Endothelial cell of umbilical vein (primary cell): ENCODE measurements at regions not wholly inside any gene's neighbourhood (a gene's known extent, or its start where the extent isn't known, plus 50 kb on each side); places are given as distances from the start of the nearest gene placed in this dataset.
"Not testable (repeated sequence)": the region's sequence is repeated elsewhere in the genome, so short reads cannot be mapped to it uniquely, and the experiment has no call there.

Experiments used
- BruUV-seq: library from RNA; stranded (reverse); fragments of 400-500 nt; replicated peaks from 2 replicates; lab custom pipeline; 2021; lab: Mats Ljungman, UMichigan
- CTCF ChIA-PET: fragments of 300-600, 350-600 bp; sonication (Branson Sonifier 250); formaldehyde crosslinking; loops from one replicate; lab custom pipeline; 2021; ENCODE audit warnings: antibody characterized with exemption, inconsistent platforms; lab: Charles Lee
- POLR2A ChIA-PET: fragments of 300-600, 350-600 bp; sonication (Branson Sonifier 250); formaldehyde crosslinking; loops from one replicate; lab custom pipeline; 2021; ENCODE audit warnings: antibody characterized with exemption, inconsistent platforms; lab: Charles Lee
- DNase-seq: peaks from one replicate; pipeline ENCODE4 v3.0.0-alpha.2; 2011; ENCODE audit warnings: low read depth, low spot score
- FAIRE-seq: peaks from 2 replicates; lab custom pipeline; 2011; peaks lifted over from hg19 to GRCh38; lab: Jason Lieb, UNC
- H2AFZ ChIP-seq: 2 replicates; pipeline ENCODE4 v1.6.0; 2012; ENCODE audit warnings: low read depth, low read length, control low read depth, inconsistent platforms
- H3K27ac ChIP-seq: 2 replicates; pipeline ENCODE4 v1.5.1; 2011; ENCODE audit warnings: low read depth, mild to moderate bottlenecking, control low read depth, low read length, moderate library complexity; ENCODE audit not compliant: insufficient read depth
- H3K27me3 ChIP-seq, 2 experiments: 2 replicates each; pipeline versions ENCODE4 v1.6.0 to v1.6.1; 2011; ENCODE audit warnings: low read length in 2 of 2, mixed read lengths in 1 of 2; ENCODE audit not compliant: control insufficient read depth in 2 of 2, insufficient read depth in 2 of 2
- H3K36me3 ChIP-seq, 2 experiments: 2 replicates in 1 of 2; 3 replicates in 1 of 2; pipeline ENCODE4 v1.5.1; 2011; ENCODE audit warnings: low read length in 2 of 2, mild to moderate bottlenecking in 1 of 2, moderate library complexity in 1 of 2; ENCODE audit not compliant: control insufficient read depth in 2 of 2, insufficient read depth in 2 of 2; ENCODE audit errors: extremely low read depth in 1 of 2
- H3K4me1 ChIP-seq: 3 replicates; pipeline ENCODE4 v1.5.1; 2011; ENCODE audit warnings: mild to moderate bottlenecking, low read length; ENCODE audit not compliant: control insufficient read depth, insufficient read depth; ENCODE audit errors: extremely low read depth
- H3K4me2 ChIP-seq: 2 replicates; pipeline ENCODE4 v1.6.1; 2011; ENCODE audit warnings: low read length, control low read depth, mixed read lengths; ENCODE audit not compliant: insufficient read depth
- H3K4me3 ChIP-seq, 3 experiments: fragments of 200-600 bp in 1 of 3; sonication (generic), shearing (Covaris generic) in 1 of 3; replicated peaks in 1 of 3; 2 replicates each; pipeline ENCODE4 v1.5.1; 2011 to 2016; ENCODE audit warnings: control low read depth in 3 of 3, low read length in 3 of 3, mild to moderate bottlenecking in 2 of 3, inconsistent platforms in 1 of 3, low read depth in 1 of 3, moderate library complexity in 1 of 3; ENCODE audit not compliant: insufficient read depth in 1 of 3
- H3K79me2 ChIP-seq: 2 replicates; pipeline ENCODE4 v1.6.0; 2012; ENCODE audit warnings: low read length, inconsistent platforms; ENCODE audit not compliant: control insufficient read depth, insufficient read depth
- H3K9ac ChIP-seq: replicated peaks from 2 replicates; pipeline ENCODE3; 2011; ENCODE audit warnings: low read length, control low read depth; ENCODE audit not compliant: insufficient read depth; ENCODE audit errors: extremely low read depth
- H3K9me1 ChIP-seq: replicated peaks from 3 replicates; pipeline ENCODE4 v1.6.0; 2011; ENCODE audit warnings: mild to moderate bottlenecking, low read length; ENCODE audit not compliant: control insufficient read depth, insufficient read depth; ENCODE audit errors: extremely low read depth
- H3K9me3 ChIP-seq: replicated peaks from 2 replicates; pipeline ENCODE4 v1.5.1; 2012; ENCODE audit warnings: low read length, inconsistent platforms; ENCODE audit not compliant: control insufficient read depth, insufficient read depth
- H4K20me1 ChIP-seq: replicated peaks from 2 replicates; pipeline ENCODE3; 2011; ENCODE audit warnings: mild to moderate bottlenecking, low read length; ENCODE audit not compliant: control insufficient read depth, insufficient read depth; ENCODE audit errors: extremely low read depth
- FOS ChIP-seq: IDR thresholded peaks from 2 replicates; pipeline ENCODE4 v1.6.1; 2011; ENCODE audit warnings: mild to moderate bottlenecking, low read length, moderate library complexity, borderline replicate concordance; ENCODE audit not compliant: insufficient read depth
- MAX ChIP-seq: IDR thresholded peaks from 2 replicates; pipeline ENCODE4 v1.6.1; 2011; ENCODE audit not compliant: insufficient read depth, insufficient read length
- POLR2AphosphoS5 ChIP-seq: IDR thresholded peaks from 2 replicates; pipeline ENCODE4 v1.6.1; 2012; ENCODE audit warnings: low read depth, mild to moderate bottlenecking, control low read depth, low read length, moderate library complexity; ENCODE audit not compliant: insufficient read depth
- dilution Hi-C: fragments of 300-500 bp; cut with MboI; formaldehyde crosslinking; loops from one replicate; pipeline ENCODE4 v1.15.0; 2019; ENCODE audit warnings: low sequenced_read_pairs; ENCODE audit not compliant: extremely low pct_ligation_motif_present
- intact Hi-C: fragments of 100-400 bp; cut with micrococcal nuclease; formaldehyde crosslinking; loops from one replicate; pipeline ENCODE4 v1.10.0; 2022

GRCh38 chr13:58712191-58712590 lies 1080.6 kb downstream of the PCDH17 start:
- no peaks in the 10 kb centered on the region for H3K27me3 ChIP-seq
- ChIA-PET CTCF (no interaction called here), POLR2A (no interaction called here)
- no peaks in the 10 kb centered on the region for H3K36me3 ChIP-seq
- H3K9me1 ChIP-seq, result no peaks in the 10 kb centered on the region
- no TSS peak for BruUV-seq
- H3K9ac ChIP-seq, result no peak overlapping the region
- TF ChIP-seq MAX (no peak), FOS (no peak), POLR2AphosphoS5 (no peak)
- H4K20me1 ChIP-seq, result no peaks in the 10 kb centered on the region
- dilution Hi-C loops, result no loop called here
- H3K79me2 ChIP-seq, result no peaks in the 10 kb centered on the region
- H3K4me2 ChIP-seq, result no peak overlapping the region
- intact Hi-C loops, result no loop called here
- H3K27ac ChIP-seq, result no peak overlapping the region
- no peak for DNase-seq
- H3K9me3 ChIP-seq, result no peaks in the 10 kb centered on the region
- no peaks in the 10 kb centered on the region for H3K4me1 ChIP-seq
- H2AFZ ChIP-seq, result no peak overlapping the region
- FAIRE-seq, result no peak
- H3K4me3 ChIP-seq, result no peak overlapping the region

DNA sequence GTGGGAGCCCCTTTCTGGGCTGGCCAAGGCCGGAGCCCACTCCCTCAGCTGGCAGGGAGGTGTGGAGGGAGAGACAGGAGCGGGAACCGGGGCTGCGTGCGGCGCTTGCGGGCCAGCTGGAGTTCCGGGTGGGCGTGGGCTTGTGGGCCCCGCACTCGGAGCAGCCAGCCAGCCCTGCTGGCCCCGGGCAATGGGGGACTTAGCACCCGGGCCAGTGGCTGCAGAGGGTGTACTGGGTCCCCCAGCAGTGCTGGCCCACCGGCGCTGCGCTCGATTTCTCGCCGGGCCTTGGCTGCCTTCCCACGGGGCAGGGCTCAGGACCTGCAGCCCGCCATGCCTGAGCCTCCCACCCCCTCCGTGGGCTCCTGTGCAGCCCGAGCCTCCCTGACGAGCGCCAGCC lies 1082.5 kb downstream of the PCDH17 start:
- DNase-seq, H3K27me3 ChIP-seq, H3K4me3 ChIP-seq, FAIRE-seq, H3K27ac ChIP-seq, POLR2A ChIA-PET, intact Hi-C loops, H3K36me3 ChIP-seq, BruUV-seq, H3K9me3 ChIP-seq, H3K4me2 ChIP-seq, CTCF ChIA-PET, H3K9me1 ChIP-seq, H3K4me1 ChIP-seq, H4K20me1 ChIP-seq, H2AFZ ChIP-seq, H3K79me2 ChIP-seq, dilution Hi-C loops, H3K9ac ChIP-seq: not testable (repeated sequence)
